ENCODE measurements at regions not wholly inside any gene's neighbourhood (a gene's known extent, or its start where the extent isn't known, plus 50 kb on each side); places are given as distances from the start of the nearest gene placed in this dataset.

DNA sequence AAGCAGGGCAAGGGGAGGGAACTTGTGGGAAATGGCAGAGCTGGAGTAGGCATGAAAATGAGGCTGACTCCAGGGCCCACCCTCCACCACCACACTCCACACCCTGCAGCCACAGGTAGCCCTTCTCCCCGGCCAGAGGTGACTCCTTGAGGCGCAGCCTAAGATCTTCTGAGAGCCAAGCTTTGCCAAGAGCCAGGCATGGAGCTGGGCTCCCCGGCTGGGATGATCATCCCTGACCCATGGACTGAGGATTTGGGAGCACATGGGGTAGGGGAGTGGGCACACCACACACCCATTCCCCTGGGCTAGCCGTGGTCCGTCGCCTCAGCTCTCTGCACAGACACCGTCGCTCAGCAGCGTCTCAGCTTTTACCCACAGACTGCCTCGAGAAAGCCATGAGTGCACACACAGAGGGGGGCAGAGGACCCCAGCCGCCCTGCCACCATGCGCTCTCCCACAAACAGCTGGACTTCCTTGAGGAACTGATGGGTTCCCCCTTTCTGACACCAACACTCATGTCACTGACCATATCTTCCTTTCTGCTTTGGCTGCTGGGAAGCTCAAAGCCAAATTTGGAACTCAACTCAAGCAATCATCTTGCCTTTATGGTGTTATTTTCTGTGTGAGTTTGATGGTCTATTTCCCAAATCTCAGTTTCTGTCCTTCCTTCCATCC lies 123.6 kb upstream of the RUNX3 start:
- WGBS (ENCODE audit: low lambda C conversion rate): 49% methylated on average over 3 of the region's 12 CpGs
- CTCF ChIA-PET (ENCODE audit: low intra/inter-chr PET ratio, low total read pairs): no interaction called here
- DNase-seq (ENCODE audit: low spot score) (no peak), FAIRE-seq (no peak), ATAC-seq (no peak)
- no peak for TF ChIP-seq SIX4 (CRISPR knock-in tag; IDR thresholded peaks at IDR 0.05)
- TF ChIP-seq PITX1 (CRISPR knock-in tag; IDR thresholded peaks at IDR 0.05): no peak
- TF ChIP-seq ZBTB3 (CRISPR knock-in tag; IDR thresholded peaks at IDR 0.05; ENCODE audit: borderline replicate concordance, low read depth): no peak
- TF ChIP-seq MED1 (CRISPR knock-in tag; IDR thresholded peaks at IDR 0.05): no peak
- TF ChIP-seq, protein P1, sequence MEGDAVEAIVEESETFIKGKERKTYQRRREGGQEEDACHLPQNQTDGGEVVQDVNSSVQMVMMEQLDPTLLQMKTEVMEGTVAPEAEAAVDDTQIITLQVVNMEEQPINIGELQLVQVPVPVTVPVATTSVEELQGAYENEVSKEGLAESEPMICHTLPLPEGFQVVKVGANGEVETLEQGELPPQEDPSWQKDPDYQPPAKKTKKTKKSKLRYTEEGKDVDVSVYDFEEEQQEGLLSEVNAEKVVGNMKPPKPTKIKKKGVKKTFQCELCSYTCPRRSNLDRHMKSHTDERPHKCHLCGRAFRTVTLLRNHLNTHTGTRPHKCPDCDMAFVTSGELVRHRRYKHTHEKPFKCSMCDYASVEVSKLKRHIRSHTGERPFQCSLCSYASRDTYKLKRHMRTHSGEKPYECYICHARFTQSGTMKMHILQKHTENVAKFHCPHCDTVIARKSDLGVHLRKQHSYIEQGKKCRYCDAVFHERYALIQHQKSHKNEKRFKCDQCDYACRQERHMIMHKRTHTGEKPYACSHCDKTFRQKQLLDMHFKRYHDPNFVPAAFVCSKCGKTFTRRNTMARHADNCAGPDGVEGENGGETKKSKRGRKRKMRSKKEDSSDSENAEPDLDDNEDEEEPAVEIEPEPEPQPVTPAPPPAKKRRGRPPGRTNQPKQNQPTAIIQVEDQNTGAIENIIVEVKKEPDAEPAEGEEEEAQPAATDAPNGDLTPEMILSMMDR (CRISPR knock-in tag; IDR thresholded peaks at IDR 0.05): no peak
- TF ChIP-seq ZNF510 (CRISPR knock-in tag; IDR thresholded peaks at IDR 0.05; ENCODE audit: low read depth): no peak
- no peak for TF ChIP-seq POGZ (CRISPR knock-in tag; IDR thresholded peaks at IDR 0.05)
- TF ChIP-seq NPAS2 (CRISPR knock-in tag; IDR thresholded peaks at IDR 0.05; ENCODE audit: borderline replicate concordance): no peak
- no peak for TF ChIP-seq RAD21 (CRISPR knock-in tag; IDR thresholded peaks at IDR 0.05)
- TF ChIP-seq ZNF543 (CRISPR knock-in tag; IDR thresholded peaks at IDR 0.05): no peak
- no peak for TF ChIP-seq ZNF124 (CRISPR knock-in tag; IDR thresholded peaks at IDR 0.05)
- TF ChIP-seq ZNF878 (CRISPR knock-in tag; IDR thresholded peaks at IDR 0.05): no peak
- TF ChIP-seq ZNF3 (CRISPR knock-in tag; IDR thresholded peaks at IDR 0.05): no peak
- in situ Hi-C loops (cut with HindIII; ENCODE audit: extremely low pct_ligation_motif_present, low pct_unique_long_range_greater_than_20kb) (no loop called here), intact Hi-C loops (cut with micrococcal nuclease; ENCODE audit: unreplicated experiment) (no loop called here)
- Histone ChIP-seq H3K36me3 (replicated peaks in 1 of 2; ENCODE audit: control insufficient read depth in 1 of 2, insufficient read depth in 2 of 2, low read length in 2 of 2) (no peaks in the 10 kb centered on the region), H3K27me3 (ENCODE audit: control insufficient read depth in 1 of 2, insufficient read depth in 2 of 2, low read length in 2 of 2) (peaks cover 10 to 32% of the 10 kb centered on the region in 2 experiments; a peak in 4 of 5 replicates), H3K4me2 (ENCODE audit: low read depth, low read length) (no peak overlapping the region), H3K27ac (ENCODE audit: extremely low read length, insufficient read depth, low read length) (no peak overlapping the region), H3K4me1 (ENCODE audit: insufficient read depth, low read length) (no peaks in the 10 kb centered on the region), H4K20me1 (ENCODE audit: insufficient read depth, low read length) (no peaks in the 10 kb centered on the region), H3K79me2 (ENCODE audit: insufficient read depth, low read length) (no peaks in the 10 kb centered on the region), H2AFZ (ENCODE audit: low read length) (no peak overlapping the region), H3K9me3 (ENCODE audit: low read length) (no peaks in the 10 kb centered on the region), H3K9ac (ENCODE audit: insufficient read depth, low read depth, low read length) (no peak overlapping the region), H3K4me3 (replicated peaks in 1 of 3; ENCODE audit: insufficient read depth in 1 of 3, low read depth in 2 of 3, low read length in 3 of 3) (no peak overlapping the region)
- POLR2A ChIA-PET: no interaction called here
- no TSS peak for BruUV-seq (replicated peaks)

Measured in HepG2 (cell line).